ENCODE measurements at regions not wholly inside any gene's neighbourhood (a gene's known extent, or its start where the extent isn't known, plus 50 kb on each side); places are given as distances from the start of the nearest gene placed in this dataset.

GRCh38 chr4:16360694-16361262 is 134.5 kb upstream of the TAPT1 start:
- Histone ChIP-seq H3K27me3 (no peaks in the 10 kb centered on the region), H3K4me3 (no peak overlapping the region), H3K36me3 (no peaks in the 10 kb centered on the region), H3K9me3 (no peaks in the 10 kb centered on the region), H3K4me1 (no peaks in the 10 kb centered on the region), H3K27ac (no peak overlapping the region)
- no peak for DNase-seq
- TF ChIP-seq POLR2A (IDR thresholded peaks at IDR 0.05) (no peak), CTCF (IDR thresholded peaks at IDR 0.05) (no peak)
- 85% methylated on average over 31 of the region's 36 CpGs for WGBS (ENCODE audit: insufficient coverage, low coverage, low lambda C conversion rate, missing lambda C conversion rate)
- intact Hi-C loops (cut with DNase I), result no loop called here
- no peak for ATAC-seq

DNA sequence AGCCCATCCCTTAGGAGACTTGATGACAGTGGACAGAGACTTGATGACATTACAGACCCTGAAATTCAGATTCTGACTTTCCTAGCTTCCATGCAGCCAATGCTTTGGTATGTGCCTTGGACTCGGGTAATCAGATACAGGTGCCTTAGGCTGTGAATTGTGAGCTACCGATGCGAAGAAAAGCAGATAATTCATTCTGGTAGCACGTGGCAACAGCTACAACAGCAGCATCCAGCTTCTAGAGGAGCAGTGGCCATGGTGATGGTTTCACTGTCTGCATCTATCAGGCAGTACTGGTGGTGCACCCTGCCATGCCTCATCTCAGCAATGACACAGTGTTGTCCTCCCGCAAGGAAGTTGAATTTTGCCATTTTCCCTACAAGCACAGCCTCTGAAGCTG is 126.9 kb upstream of the TAPT1 start:
- no peak for DNase-seq
- WGBS (ENCODE audit: insufficient coverage, low coverage, low lambda C conversion rate, missing lambda C conversion rate), result 100% methylated on average over 1 of the region's 5 CpGs
- Histone ChIP-seq H3K4me1 (no peaks in the 10 kb centered on the region), H3K4me3 (no peak overlapping the region), H3K36me3 (no peaks in the 10 kb centered on the region), H3K27ac (no peak overlapping the region), H3K9me3 (no peaks in the 10 kb centered on the region), H3K27me3 (no peaks in the 10 kb centered on the region)
- intact Hi-C loops (cut with DNase I), result no loop called here
- TF ChIP-seq CTCF (IDR thresholded peaks at IDR 0.05) (no peak), POLR2A (IDR thresholded peaks at IDR 0.05) (no peak)
- no peak for ATAC-seq

DNA sequence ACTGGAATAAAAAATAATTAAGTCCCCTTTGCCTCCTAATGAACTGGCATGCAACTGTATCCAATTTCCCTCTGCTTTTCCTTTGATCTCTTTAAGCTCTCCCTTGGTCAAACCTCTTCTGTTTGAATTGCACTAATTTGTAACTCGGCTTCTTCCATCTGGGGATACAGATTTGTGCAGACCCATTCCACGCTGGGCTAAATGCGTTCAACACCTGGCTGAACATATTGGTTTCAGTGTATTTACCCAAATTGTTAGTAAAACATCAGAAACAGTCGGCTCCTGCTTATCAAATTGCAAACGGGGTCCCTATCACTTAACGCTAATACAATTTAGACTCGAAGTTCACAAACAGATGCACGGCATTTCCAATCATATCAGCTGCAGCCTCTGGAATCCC is 124.9 kb upstream of the TAPT1 start:
- Histone ChIP-seq H3K4me1 (no peaks in the 10 kb centered on the region), H3K36me3 (no peaks in the 10 kb centered on the region), H3K9me3 (no peaks in the 10 kb centered on the region), H3K27me3 (no peaks in the 10 kb centered on the region), H3K4me3 (no peak overlapping the region), H3K27ac (no peak overlapping the region)
- TF ChIP-seq POLR2A (IDR thresholded peaks at IDR 0.05) (no peak), CTCF (IDR thresholded peaks at IDR 0.05) (no peak)
- ATAC-seq, result no peak
- intact Hi-C loops (cut with DNase I), result no loop called here
- no peak for DNase-seq
- 39% methylated on average over 8 of the region's 8 CpGs for WGBS (ENCODE audit: insufficient coverage, low coverage, low lambda C conversion rate, missing lambda C conversion rate)

GRCh38 chr4:16344853-16345252 is 118.6 kb upstream of the TAPT1 start:
- Histone ChIP-seq H3K9me3 (no peaks in the 10 kb centered on the region), H3K4me3 (no peak overlapping the region), H3K36me3 (no peaks in the 10 kb centered on the region), H3K27ac (no peak overlapping the region), H3K27me3 (no peaks in the 10 kb centered on the region), H3K4me1 (no peaks in the 10 kb centered on the region)
- DNase-seq, result no peak
- TF ChIP-seq CTCF (IDR thresholded peaks at IDR 0.05), result no peak
- no peak for TF ChIP-seq POLR2A (IDR thresholded peaks at IDR 0.05)
- 50% methylated on average over 1 of the region's 1 CpG for WGBS (ENCODE audit: insufficient coverage, low coverage, low lambda C conversion rate, missing lambda C conversion rate)
- ATAC-seq, result no peak
- intact Hi-C loops (cut with DNase I), result no loop called here

- DNase-seq, result no peak
- H3K27me3 ChIP-seq, result no peaks in the 10 kb centered on the region
These were observed 111.7 kb upstream of the TAPT1 start for GRCh38 chr4:16337936-16338335.

More at GRCh38 chr4:16337936-16338335, 111.7 kb upstream of the TAPT1 start:
- no peaks in the 10 kb centered on the region for H3K9me3 ChIP-seq
- WGBS (ENCODE audit: insufficient coverage, low coverage, low lambda C conversion rate, missing lambda C conversion rate), result 39% methylated on average over 2 of the region's 2 CpGs
- H3K4me1 ChIP-seq, result no peaks in the 10 kb centered on the region
- TF ChIP-seq POLR2A (IDR thresholded peaks at IDR 0.05) (no peak), CTCF (IDR thresholded peaks at IDR 0.05) (no peak)
- intact Hi-C loops (cut with DNase I), result no loop called here
- no peak for ATAC-seq
- no peak overlapping the region for H3K27ac ChIP-seq
- H3K36me3 ChIP-seq, result no peaks in the 10 kb centered on the region
- no peak overlapping the region for H3K4me3 ChIP-seq
